ENCODE measurements at regions not wholly inside any gene's neighbourhood (a gene's known extent, or its start where the extent isn't known, plus 50 kb on each side); places are given as distances from the start of the nearest gene placed in this dataset.

- TF ChIP-seq CTCF (IDR thresholded peaks at IDR 0.05; ENCODE audit: insufficient read depth, low read depth, low read length): no peak
- no peak for DNase-seq (ENCODE audit: low read depth)
Observed at GRCh38 chr15:66907826-66908743, 157.3 kb upstream of the SMAD3 start.

GRCh38 chr15:66908744-66909095 lies 156.7 kb upstream of the SMAD3 start:
- no peak for DNase-seq (ENCODE audit: low read depth)
- no peak for TF ChIP-seq CTCF (IDR thresholded peaks at IDR 0.05; ENCODE audit: insufficient read depth, low read depth, low read length)

More at GRCh38 chr15:66907826-66908743, 157.3 kb upstream of the SMAD3 start:
- H3K4me3 ChIP-seq (ENCODE audit: low read depth, low read length): no peak overlapping the region

GRCh38 chr15:66909381-66909890 lies 156.0 kb upstream of the SMAD3 start:
- no peak for TF ChIP-seq CTCF (IDR thresholded peaks at IDR 0.05; ENCODE audit: insufficient read depth, low read depth, low read length)
- H3K4me3 ChIP-seq (ENCODE audit: low read depth, low read length): no peak overlapping the region
- DNase-seq (ENCODE audit: low read depth): no peak

More at GRCh38 chr15:66908744-66909095, 156.7 kb upstream of the SMAD3 start:
- no peak overlapping the region for H3K4me3 ChIP-seq (ENCODE audit: low read depth, low read length)

- no peak for DNase-seq (ENCODE audit: low read depth)
Observed at GRCh38 chr15:66911131-66911700, 154.2 kb upstream of the SMAD3 start.

GRCh38 chr15:66912001-66912400 lies 153.4 kb upstream of the SMAD3 start:
- no peak overlapping the region for H3K4me3 ChIP-seq (ENCODE audit: low read depth, low read length)
- TF ChIP-seq CTCF (IDR thresholded peaks at IDR 0.05; ENCODE audit: insufficient read depth, low read depth, low read length): no peak
- no peak for DNase-seq (ENCODE audit: low read depth)

More at GRCh38 chr15:66911131-66911700, 154.2 kb upstream of the SMAD3 start:
- no peak overlapping the region for H3K4me3 ChIP-seq (ENCODE audit: low read depth, low read length)
- TF ChIP-seq CTCF (IDR thresholded peaks at IDR 0.05; ENCODE audit: insufficient read depth, low read depth, low read length): no peak

GRCh38 chr15:66912441-66912840 lies 153.0 kb upstream of the SMAD3 start:
- no peak for TF ChIP-seq CTCF (IDR thresholded peaks at IDR 0.05; ENCODE audit: insufficient read depth, low read depth, low read length)
- no peak overlapping the region for H3K4me3 ChIP-seq (ENCODE audit: low read depth, low read length)
- no peak for DNase-seq (ENCODE audit: low read depth)

Measured in fibroblast of villous mesenchyme (primary cell).